GM10248 (cell line): ENCODE measurements at regions not wholly inside any gene's neighbourhood (a gene's known extent, or its start where the extent isn't known, plus 50 kb on each side); places are given as distances from the start of the nearest gene placed in this dataset.

ENCODE experiments used
- CTCF ChIA-PET: fragments of 300-600 bp; sonication (Branson Sonifier 250); formaldehyde crosslinking; extraction: SDS; loops from one replicate; lab custom pipeline; 2021; ENCODE audit warnings: antibody characterized with exemption; lab: Yijun Ruan, JAX
- POLR2A ChIA-PET: fragments of 350-650 bp; sonication (Branson Sonifier 250); formaldehyde crosslinking; extraction: SDS; loops from one replicate; lab custom pipeline; 2020; ENCODE audit warnings: antibody characterized with exemption; lab: Yijun Ruan, JAX
- DNase-seq: peaks from one replicate; pipeline ENCODE4 v3.0.0; 2012; ENCODE audit errors: extremely low spot score
- TF ChIP-seq, protein P1 (sequence below): IDR thresholded peaks from 2 replicates; pipeline ENCODE4 v1.5.1; 2012; ENCODE audit warnings: mild to moderate bottlenecking, low read depth; ENCODE audit errors: extremely low read depth, missing control alignments, control extremely low read depth

DNA sequence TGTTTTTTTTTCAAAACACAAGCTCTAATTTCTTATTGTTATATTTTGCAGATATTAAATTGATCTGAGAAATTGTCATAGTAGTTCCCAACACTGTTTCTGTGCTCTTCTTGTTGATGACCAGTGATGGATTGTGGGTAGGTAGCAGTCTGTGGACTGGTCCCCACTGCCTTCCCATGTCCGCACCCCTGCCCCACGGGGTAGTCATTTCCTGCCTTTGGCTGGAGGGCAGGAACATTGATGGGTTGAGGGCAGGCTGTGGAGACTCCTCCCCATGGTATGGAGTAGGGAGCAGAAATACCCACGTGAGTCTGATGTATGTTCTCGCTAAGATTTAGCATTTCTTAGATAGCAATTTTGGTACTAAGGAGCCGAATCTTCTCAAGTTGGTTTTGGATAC, 762.0 kb downstream of the CDH8 start:
- CTCF ChIA-PET: no interaction called here
- DNase-seq: no peak
- POLR2A ChIA-PET: no interaction called here
- TF ChIP-seq, protein P1, sequence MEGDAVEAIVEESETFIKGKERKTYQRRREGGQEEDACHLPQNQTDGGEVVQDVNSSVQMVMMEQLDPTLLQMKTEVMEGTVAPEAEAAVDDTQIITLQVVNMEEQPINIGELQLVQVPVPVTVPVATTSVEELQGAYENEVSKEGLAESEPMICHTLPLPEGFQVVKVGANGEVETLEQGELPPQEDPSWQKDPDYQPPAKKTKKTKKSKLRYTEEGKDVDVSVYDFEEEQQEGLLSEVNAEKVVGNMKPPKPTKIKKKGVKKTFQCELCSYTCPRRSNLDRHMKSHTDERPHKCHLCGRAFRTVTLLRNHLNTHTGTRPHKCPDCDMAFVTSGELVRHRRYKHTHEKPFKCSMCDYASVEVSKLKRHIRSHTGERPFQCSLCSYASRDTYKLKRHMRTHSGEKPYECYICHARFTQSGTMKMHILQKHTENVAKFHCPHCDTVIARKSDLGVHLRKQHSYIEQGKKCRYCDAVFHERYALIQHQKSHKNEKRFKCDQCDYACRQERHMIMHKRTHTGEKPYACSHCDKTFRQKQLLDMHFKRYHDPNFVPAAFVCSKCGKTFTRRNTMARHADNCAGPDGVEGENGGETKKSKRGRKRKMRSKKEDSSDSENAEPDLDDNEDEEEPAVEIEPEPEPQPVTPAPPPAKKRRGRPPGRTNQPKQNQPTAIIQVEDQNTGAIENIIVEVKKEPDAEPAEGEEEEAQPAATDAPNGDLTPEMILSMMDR: no peak

DNA sequence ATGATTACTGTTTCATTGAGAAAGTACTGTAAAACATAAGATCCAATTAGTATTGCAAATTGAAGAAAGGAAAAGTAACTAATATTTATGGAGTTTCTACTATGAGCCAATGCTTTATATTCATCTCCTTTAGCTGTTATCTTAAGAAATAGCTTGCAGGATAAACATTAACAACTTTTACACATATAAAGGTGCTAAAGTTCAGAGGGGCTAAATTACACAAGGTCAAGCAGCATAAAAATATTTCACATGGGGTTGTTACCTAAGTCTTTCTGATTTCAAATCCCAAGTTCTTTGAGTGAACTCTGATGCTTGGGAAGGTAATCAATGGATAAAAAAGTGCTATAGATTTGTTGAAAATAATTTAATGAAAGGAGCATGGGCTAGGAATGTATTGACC, 765.5 kb downstream of the CDH8 start:
- ChIA-PET POLR2A (no interaction called here), CTCF (no interaction called here)
- TF ChIP-seq, protein P1: no peak
- DNase-seq: no peak

DNA sequence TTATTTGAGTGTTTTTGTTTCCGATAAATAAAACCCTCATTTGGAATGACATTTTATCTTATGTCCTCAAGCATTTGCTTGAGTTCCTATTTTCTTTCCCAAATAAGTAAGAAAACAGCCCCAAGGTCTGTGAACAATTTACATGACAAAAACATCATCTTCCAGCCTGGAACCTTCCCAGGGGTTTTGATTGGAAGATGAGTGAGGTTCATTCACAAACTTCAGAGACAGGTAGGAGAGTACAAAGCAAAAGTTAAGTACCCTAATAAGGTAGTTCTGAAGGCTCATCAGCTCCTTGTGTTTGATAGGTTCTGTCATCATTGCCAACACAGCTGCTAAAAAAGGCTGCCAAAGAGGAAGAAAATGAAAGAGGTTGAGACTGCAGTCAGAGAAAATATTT, 772.8 kb downstream of the CDH8 start:
- CTCF ChIA-PET: interaction anchor here (1.0 kb wide), 1 partner anchor 17 kb away, joined by 3 read pairs; no protein-coding TSS in a partner anchor
- POLR2A ChIA-PET: no interaction called here
- no peak for DNase-seq
- TF ChIP-seq, protein P1: no peak

DNA sequence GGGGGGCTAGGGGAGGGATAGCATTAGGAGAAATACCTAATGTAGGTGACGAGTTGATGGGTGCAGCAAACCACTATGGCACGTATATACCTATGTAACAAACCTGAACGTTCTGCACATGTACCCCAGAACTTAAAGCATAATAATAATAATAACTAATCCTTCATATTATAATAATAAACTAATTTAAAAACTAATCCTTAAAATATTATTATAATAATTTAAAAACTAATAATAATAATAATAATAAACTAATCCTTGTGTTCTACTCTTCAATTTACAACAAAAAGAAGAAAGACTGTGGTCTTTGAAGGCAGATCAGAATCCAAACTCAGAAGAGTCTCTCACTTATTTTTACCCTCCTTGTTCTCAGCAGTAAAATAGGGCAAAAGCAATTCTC, 774.9 kb downstream of the CDH8 start:
- TF ChIP-seq, protein P1: no peak
- ChIA-PET CTCF (no interaction called here), POLR2A (no interaction called here)
- DNase-seq: no peak

DNA sequence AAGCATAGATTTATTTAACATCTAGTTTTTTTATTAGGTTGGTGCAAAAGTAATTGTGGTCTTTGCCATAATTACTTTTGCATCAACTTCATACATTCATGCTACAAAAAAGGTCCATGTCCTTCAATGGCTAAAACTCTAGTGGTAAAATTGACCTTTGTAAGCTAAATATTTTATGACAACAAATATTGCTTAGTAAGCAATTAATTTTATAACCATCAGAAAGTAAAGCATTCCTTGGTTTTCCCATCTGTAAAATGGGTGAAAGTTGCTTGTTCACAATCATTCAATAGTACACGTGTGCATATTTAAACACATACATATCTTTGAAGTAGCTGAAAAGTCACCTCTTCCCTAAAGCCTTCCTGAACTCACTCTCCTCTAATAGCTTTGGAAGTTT, 789.6 kb downstream of the CDH8 start:
- DNase-seq: no peak
- TF ChIP-seq, protein P1: no peak
- POLR2A ChIA-PET: no interaction called here
- CTCF ChIA-PET: interaction anchor here (1.5 kb wide), 1 partner anchor 17 kb away, joined by 3 read pairs; no protein-coding TSS in a partner anchor

DNA sequence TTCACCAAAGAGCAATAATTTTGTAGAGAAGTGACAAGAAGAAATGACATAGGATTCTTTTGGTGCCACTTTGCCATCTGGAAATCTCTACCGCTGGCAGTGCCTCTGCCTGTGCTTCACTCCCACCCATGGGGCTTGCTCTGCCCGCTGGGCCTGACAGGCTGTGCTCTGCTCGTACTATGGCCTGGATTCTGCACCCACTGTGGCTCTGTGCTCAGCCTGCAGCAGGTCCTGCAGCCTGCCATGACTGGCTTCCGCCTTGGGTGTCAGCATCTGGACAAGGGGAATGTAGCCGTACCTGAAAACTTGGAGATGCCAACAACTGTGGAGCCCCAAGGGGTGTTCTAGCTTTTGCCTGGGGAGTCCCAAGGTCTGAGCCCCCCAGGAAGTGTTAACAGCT, 792.3 kb downstream of the CDH8 start:
- TF ChIP-seq, protein P1: no peak
- no peak for DNase-seq
- CTCF ChIA-PET: interaction anchor here (1.5 kb wide), 1 partner anchor 11 kb away, joined by 4 read pairs; no protein-coding TSS in a partner anchor
- POLR2A ChIA-PET: no interaction called here
